Ammon's horn (tissue), 1 donor: ENCODE measurements at regions not wholly inside any gene's neighbourhood (a gene's known extent, or its start where the extent isn't known, plus 50 kb on each side); places are given as distances from the start of the nearest gene placed in this dataset.

Experiments used
- DNase-seq: peaks from one replicate; pipeline ENCODE4 v3.0.0-alpha.2; 2016; ENCODE audit warnings: low spot score

DNA sequence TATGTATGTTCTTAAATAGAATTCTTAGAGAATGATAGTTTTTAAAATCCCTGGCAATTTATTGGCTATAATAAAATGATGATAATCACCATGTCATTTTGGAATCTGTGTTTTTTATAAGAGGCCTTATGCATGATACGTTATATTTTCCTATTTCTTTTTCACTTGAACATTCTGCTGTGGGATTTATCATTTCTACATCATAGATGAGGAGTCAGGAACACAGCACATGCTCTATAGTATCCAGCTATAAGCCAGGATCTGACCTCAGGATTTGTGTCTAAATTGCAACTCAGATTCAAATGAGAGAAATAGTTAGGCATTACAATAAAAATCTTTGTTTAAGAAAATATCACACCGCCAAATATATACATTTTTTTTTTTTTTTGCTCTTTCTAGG, 928.0 kb downstream of the EFNB2 start:
- no peak for DNase-seq

GRCh38 chr13:105607016-105607415, 928.4 kb downstream of the EFNB2 start:
- DNase-seq = no peak

- no peak for DNase-seq
Measured at GRCh38 chr13:105602956-105603670, 932.3 kb downstream of the EFNB2 start.

- no peak for DNase-seq
Measured at GRCh38 chr13:105599477-105600037, 935.9 kb downstream of the EFNB2 start.

GRCh38 chr13:105598529-105598928, 936.9 kb downstream of the EFNB2 start:
- no peak for DNase-seq

DNA sequence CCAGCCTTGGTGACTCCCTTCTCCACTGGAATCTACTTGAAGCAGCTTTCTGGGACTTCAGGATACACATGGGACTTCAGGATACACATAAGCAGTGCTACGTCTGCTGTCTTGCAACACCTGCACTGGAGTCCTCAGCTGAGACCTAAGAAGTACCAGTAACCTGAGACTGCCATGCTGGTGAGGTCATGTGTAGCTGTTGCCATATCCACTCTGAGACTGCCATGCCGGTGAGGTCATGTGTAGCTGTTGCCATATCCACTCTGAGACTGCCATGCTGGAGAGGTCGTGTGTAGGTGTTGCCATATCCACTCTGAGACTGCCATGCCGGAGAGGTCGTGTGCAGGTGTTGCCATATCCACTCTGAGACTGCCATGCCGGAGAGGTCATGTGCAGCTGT, 937.9 kb downstream of the EFNB2 start:
- no peak for DNase-seq

DNA sequence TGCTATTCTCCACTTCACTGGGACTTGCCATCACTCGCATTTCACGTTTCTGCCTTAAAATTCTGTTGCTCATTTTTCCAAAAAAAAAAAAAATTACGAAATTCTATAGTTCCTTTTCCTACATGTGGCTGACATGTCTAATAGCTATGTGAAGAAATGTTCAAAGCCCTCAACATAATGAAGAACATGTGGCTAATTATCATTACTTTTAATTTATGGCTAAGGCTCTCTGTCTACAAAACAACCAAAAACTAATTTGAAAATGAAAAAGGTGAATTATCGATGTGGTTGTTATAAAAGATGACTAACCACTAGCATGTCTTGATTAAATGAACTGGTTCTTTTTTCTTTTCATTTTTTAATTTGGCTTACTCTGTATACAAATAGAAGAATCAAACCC, 940.0 kb downstream of the EFNB2 start:
- DNase-seq = no peak

GRCh38 chr13:105591277-105591676, 944.2 kb downstream of the EFNB2 start:
- DNase-seq = no peak

DNA sequence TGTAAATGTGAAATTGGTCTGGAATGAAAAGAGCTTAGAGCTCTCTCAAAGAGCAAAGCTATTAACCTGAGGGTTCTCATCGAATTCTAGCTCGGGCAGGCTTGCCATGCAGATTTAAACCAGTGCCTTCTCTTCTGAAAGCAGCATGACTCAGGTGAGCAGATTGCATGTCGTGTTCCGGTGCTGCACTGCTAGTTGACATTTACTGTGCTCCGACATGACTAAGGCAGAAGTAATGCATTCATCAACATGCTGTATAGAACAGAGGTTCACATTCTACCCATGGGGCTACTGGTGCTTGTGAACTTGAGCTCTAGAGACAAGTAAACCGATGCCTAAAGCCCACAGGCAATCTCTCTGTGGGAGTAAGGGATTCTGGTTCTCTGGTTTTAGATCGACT, 947.7 kb downstream of the EFNB2 start:
- no peak for DNase-seq

DNA sequence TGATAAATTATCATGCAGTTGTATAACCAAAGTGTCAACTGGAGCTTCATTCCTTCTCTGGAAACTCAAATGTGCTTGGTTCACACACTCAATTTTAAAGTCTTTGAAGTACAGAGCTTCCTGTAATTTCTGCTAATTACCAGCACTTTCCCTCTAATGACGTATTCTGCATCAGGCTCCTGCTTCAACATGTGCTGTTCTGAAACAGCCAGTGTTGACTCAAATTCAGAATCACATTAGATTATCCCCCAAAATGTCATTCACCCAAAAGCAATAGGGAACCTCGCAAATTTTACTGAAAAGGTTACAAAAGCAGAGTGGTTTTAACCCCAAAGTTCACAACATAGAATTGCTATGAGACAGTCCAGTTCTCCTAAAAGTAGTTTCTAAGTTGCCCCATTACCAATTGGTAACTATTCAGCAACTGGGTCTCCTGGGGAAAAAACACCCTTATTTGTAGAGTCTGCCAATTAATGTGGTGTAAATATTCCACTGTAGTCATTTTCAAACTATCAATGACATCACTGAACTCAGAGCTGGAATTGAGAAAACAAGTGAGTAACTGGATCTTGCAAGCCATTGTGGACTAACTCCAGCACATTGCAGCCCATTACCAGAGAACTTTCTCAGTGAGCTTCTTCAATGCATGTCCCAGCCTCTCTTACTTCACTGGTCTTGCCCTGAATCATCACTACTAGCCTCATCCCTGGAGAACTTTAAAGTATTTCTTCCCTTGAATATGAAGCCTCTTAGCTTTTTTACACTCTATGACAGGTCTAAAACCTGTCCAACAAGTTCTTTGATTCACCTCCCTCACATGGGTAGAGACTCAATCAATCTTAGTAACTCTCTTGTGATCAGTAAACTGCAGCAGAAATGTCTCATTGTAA, 955.4 kb downstream of the EFNB2 start:
- no peak for DNase-seq

- no peak for DNase-seq
Measured at GRCh38 chr13:105573136-105573535, 962.3 kb downstream of the EFNB2 start.

DNA sequence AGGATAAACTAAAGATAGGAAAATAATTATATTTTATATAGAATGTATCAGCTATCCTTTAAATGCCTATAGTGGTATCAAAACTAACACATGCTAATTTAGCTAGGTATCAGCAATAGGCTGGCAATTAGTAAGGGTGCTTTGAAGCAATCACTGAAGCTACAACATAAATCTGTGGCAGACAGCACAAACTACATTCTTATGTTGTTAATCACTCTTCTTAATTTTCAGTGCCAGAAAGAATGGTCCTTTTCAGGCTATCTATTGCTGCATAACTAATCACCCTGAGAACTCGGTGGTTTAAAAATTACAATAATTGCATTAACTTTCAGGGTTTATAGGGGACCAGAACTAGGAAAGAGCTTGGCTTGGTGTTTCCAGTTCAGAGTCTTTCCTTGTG, 963.1 kb downstream of the EFNB2 start:
- no peak for DNase-seq

GRCh38 chr13:105569816-105570215, 965.6 kb downstream of the EFNB2 start:
- no peak for DNase-seq

GRCh38 chr13:105567951-105568525, 967.4 kb downstream of the EFNB2 start:
- DNase-seq = no peak

- DNase-seq = no peak
Measured at GRCh38 chr13:105565136-105565727, 970.2 kb downstream of the EFNB2 start.

DNA sequence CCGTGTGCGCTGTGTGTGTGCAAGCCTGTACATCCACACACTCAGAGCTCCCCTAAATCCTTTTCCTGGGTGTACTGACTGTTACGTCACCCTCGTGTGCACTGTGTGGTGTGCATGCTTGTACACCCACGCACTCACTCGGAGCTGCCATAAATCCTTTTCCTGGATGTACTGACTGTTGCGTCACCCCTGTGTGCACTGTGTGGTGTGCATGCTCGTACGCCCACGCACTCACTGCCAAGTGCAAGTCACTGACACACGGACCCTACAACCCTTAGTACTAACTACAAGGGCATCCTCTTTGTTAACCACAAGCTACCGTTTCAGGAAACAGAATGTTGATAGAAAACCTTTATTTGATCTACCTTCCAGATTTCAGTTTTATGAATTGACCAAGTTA, 983.4 kb downstream of the EFNB2 start:
- no peak for DNase-seq

DNA sequence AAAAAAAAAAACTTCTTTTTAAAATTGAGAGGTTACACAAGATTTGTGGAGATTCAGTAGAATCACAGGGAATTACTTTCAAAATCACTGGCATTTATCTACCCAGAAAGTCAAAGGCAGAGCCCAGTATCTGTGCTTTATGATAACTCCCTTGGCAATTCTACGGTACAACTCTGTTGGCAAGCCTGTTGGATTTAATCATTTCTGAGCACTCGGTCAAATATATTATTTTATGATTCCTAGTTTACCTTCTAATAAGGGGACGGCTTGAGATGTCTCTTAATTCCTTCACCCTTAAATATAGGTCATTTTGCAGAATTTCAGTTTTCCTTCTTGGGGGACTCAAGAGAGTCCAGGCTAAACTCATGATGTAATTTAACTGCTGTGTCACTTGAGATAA, 987.6 kb downstream of the EFNB2 start:
- no peak for DNase-seq

DNA sequence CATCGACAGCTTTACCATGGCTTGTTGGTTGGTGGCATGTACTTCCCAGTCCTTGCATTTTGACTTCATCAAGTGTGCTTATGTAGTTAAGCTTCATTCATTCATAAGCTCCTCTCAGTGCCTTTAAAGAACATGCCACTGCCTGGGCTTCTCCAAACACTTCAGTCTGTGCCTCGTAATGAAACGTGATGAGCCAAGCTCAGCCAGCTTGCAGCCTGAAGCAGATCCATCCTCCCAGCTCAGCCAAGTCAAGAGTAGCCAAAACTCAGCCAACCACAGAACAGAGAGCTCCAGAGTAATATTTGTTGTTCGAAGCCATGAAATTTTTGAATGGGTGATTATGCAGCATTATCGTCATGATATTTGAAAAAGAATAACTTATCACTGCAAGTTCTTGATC, 989.7 kb downstream of the EFNB2 start:
- no peak for DNase-seq

DNA sequence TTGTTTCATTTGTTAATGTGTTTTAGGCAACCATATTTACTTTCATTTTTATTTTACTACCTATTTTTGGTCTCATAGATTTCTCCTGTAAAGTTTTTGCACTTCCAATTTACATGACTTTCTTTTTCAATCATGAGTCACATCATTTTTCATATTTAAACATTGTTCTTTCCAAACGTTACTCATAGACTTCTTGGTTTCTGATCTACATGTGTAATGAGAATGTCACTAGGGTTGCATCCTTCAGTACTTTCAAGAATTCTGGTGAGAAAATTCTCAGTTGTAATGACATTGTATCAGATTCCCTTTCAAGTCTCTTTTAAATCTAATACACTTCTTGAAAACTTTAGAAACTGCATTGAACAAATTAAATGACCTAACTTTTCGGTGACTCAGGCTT, 991.7 kb downstream of the EFNB2 start:
- no peak for DNase-seq

DNA sequence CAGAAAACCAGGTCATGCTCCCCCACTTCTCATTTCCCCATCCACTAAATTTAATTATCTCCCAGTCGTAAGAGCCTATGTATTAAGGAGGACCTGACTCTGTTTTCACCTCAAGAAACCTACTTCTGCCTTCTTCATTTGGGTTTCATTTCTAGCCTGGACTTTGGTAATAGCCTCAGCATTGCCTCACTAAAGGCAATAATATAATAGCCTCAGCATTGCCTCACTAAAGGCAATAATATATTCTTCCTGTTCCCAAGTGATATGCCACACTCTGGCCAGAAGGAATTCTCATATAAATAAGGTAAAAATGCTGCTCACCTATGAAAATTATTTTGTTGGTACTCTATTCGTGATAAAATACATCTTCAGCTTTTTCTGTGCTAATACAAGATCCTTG, 993.9 kb downstream of the EFNB2 start:
- no peak for DNase-seq

DNA sequence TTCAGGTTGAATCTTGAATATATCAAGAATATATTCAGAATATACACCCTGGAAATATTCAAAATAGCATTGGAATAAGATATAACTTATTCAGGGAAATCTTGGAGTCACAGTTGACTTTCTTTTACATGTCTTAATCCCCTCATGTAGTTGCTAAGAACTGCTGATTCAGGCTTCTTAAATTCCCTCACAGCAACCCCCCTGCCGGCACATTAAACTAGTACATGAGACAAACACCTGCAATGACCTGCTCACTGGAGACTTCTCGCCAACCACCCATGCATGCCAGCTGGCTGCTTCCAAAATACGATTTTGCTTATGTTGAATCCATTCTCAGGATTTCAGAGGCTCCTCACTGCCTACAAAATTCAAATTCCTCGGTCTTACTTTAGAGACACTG, 997.1 kb downstream of the EFNB2 start:
- no peak for DNase-seq

GRCh38 chr13:105537113-105537512, 998.3 kb downstream of the EFNB2 start:
- no peak for DNase-seq
